Thyroid gland (tissue), 4 donors: ENCODE measurements at regions not wholly inside any gene's neighbourhood (a gene's known extent, or its start where the extent isn't known, plus 50 kb on each side); places are given as distances from the start of the nearest gene placed in this dataset.

Experiments
- DNase-seq, 2 donors: peaks; one replicate each; pipeline ENCODE4 v3.0.0-alpha.2; 2019
- H3K27ac ChIP-seq, 3 donors: fragments of 200-600 bp; sonication (generic); 1 replicate in 2 of 3; 2 replicates in 1 of 3; pipeline ENCODE4 v1.5.1; 2016 to 2019; ENCODE audit warnings: mild to moderate bottlenecking in 1 of 3, moderate library complexity in 1 of 3
- H3K27me3 ChIP-seq: fragments of 200-600 bp; sonication (generic); one replicate; pipeline ENCODE4 v1.5.1; 2019
- H3K36me3 ChIP-seq, 2 donors: fragments of 200-600 bp; sonication (generic); one replicate each; pipeline ENCODE4 v1.5.1; 2016 to 2019
- H3K4me1 ChIP-seq, 2 donors: fragments of 200-600 bp; sonication (generic); one replicate each; pipeline ENCODE4 v1.5.1; 2017 to 2019
- H3K4me3 ChIP-seq, 3 donors: fragments of 200-600 bp; sonication (generic); replicated peaks in 1 of 3; 1 replicate in 2 of 3; 2 replicates in 1 of 3; pipeline ENCODE4 v1.5.1; 2016; ENCODE audit warnings: mild to moderate bottlenecking in 1 of 3
- H3K9me3 ChIP-seq: fragments of 200-600 bp; sonication (generic); one replicate; pipeline ENCODE4 v1.5.1; 2017
- CTCF ChIP-seq, 6 experiments: fragments of 200-600 bp in 3 of 6; fragments of 450-650 bp in 3 of 6; sonication (generic) in 3 of 6; IDR thresholded peaks; one replicate each; pipeline ENCODE4 v1.5.1; 2016 to 2019; ENCODE audit warnings: antibody characterized with exemption in 6 of 6, mild to moderate bottlenecking in 2 of 6, inconsistent platforms in 1 of 6, moderate library complexity in 1 of 6
- POLR2A ChIP-seq, 2 donors: fragments of 450-650 bp; IDR thresholded peaks; one replicate each; pipeline ENCODE4 v1.6.1; 2017; ENCODE audit warnings: antibody characterized with exemption in 2 of 2, mild to moderate bottlenecking in 2 of 2, moderate library complexity in 1 of 2
- WGBS, 2 donors: methylation state at CpG; one replicate each; pipeline ENCODE4 v1.1.5; 2017; 5-methylcytosine and 5-hydroxymethylcytosine counted together
- intact Hi-C: fragments of 100-400 bp; cut with DNase I; formaldehyde crosslinking; loops from one replicate; pipeline ENCODE4 v1.15.1; 2023

DNA sequence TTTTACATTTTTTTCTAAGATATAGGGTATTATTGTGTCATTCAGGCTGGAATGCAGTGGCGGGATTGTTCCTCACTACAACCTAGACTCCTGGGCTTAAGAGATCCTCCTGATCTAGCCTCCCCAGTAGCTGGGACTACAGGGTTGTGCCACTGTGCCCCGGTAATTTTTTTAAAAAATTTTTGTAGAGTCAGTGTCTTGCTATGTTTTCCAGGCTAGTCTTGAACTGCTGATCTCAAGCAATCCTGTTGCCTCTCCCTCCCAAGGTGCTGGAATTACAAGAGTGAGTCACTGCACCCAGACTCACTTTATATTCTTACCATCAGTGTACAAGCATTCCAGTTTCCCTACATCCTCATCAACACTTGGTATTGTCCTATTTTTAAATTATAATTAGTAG is 156.4 kb upstream of the GYPA start:
- no peaks in the 10 kb centered on the region for H3K4me1 ChIP-seq
- no peak overlapping the region for H3K4me3 ChIP-seq
- no peak for DNase-seq
- no peak for TF ChIP-seq CTCF (IDR thresholded peaks at IDR 0.05)
- no peak for TF ChIP-seq POLR2A (IDR thresholded peaks at IDR 0.05)
- no peaks in the 10 kb centered on the region for H3K27me3 ChIP-seq
- WGBS, 2 donors, result 90 to 99% methylated on average over 2 of the region's 2 CpGs
- intact Hi-C loops, result no loop called here
- no peak overlapping the region for H3K27ac ChIP-seq
- H3K36me3 ChIP-seq, result no peaks in the 10 kb centered on the region
- H3K9me3 ChIP-seq, result no peaks in the 10 kb centered on the region

- Histone ChIP-seq H3K4me1 (no peaks in the 10 kb centered on the region), H3K9me3 (no peaks in the 10 kb centered on the region), H3K36me3 (no peaks in the 10 kb centered on the region), H3K4me3 (no peak overlapping the region), H3K27ac (no peak overlapping the region), H3K27me3 (no peaks in the 10 kb centered on the region)
- intact Hi-C loops, result no loop called here
- DNase-seq, result no peak
- TF ChIP-seq CTCF (IDR thresholded peaks at IDR 0.05) (no peak), POLR2A (IDR thresholded peaks at IDR 0.05) (no peak)
- WGBS, 2 donors, result 65 to 66% methylated on average over 3 of the region's 3 CpGs
Observed at GRCh38 chr4:144298519-144298918, 158.0 kb upstream of the GYPA start.

GRCh38 chr4:144300616-144301015 is 160.1 kb upstream of the GYPA start:
- no peak for DNase-seq
- WGBS, 2 donors, result 79 to 87% methylated on average over 2 of the region's 2 CpGs
- intact Hi-C loops, result no loop called here

DNA sequence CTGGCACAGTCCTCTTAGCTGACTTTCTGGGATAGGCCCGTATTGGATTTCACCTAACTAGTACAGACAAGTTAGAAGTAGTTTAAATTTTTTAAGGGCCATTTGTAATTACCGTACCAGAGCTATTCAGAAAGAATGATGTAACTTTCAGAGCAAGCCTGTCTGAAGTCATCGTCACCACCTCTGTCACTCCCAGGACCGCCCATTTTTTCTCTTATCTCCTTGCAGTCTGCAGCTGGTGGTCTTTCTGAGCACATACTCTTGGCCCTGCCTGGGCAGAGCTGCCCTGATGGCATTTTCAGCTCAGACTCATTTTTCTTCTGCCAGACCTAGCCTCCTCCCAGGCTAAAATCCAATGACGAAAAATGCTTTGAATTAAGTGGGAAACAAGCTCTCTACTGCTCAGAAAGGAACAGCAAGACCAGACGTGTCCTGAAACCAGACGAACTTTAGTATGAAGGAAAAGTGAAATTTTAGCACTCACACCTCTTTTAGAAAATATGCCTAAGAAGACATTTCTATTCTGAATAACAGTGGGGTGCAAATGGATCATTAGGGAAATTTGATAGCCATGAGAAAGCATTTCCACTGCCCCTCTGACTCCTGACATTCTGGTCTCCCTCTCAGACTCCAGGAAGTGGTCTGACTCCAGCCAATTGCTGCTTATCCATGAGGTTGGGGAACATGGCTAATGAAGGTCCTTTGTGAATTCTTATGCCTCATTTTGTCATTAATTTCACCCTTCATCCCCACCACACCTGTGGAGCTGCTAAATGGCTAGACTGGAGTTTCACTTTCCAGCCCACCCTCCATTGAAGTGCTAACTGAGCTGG is 162.4 kb upstream of the GYPA start:
- Histone ChIP-seq H3K27ac (no peak overlapping the region), H3K36me3 (no peaks in the 10 kb centered on the region), H3K4me3 (no peak overlapping the region), H3K9me3 (no peaks in the 10 kb centered on the region), H3K27me3 (no peaks in the 10 kb centered on the region), H3K4me1 (no peaks in the 10 kb centered on the region)
- WGBS, 2 donors, result 72 to 74% methylated on average over 7 of the region's 7 CpGs
- TF ChIP-seq CTCF (IDR thresholded peaks at IDR 0.05) (no peak), POLR2A (IDR thresholded peaks at IDR 0.05) (no peak)
- no peak for DNase-seq
- intact Hi-C loops, result no loop called here

More at GRCh38 chr4:144300616-144301015, 160.1 kb upstream of the GYPA start:
- Histone ChIP-seq H3K36me3 (no peaks in the 10 kb centered on the region), H3K4me1 (no peaks in the 10 kb centered on the region), H3K4me3 (no peak overlapping the region), H3K27me3 (no peaks in the 10 kb centered on the region), H3K27ac (no peak overlapping the region), H3K9me3 (no peaks in the 10 kb centered on the region)
- TF ChIP-seq CTCF (IDR thresholded peaks at IDR 0.05), result no peak
- TF ChIP-seq POLR2A (IDR thresholded peaks at IDR 0.05), result no peak

DNA sequence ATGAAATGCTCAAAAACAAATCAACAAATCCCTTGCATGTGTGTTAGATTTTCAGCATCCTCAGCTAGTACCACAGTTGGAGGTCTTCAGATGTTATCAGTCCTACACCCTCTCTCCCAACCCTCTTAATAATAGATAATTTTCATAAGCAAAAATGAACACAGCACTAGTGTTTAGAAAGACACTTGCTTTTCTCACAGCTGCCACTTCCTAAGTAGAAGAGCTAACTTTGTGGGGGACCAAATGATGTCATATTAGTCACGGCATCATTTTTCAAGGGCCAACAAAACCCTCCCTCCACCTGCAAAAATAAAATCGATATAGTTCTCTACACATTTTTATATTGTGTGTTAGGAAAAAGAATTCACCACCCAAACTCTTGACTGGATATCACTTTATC is 163.5 kb upstream of the GYPA start:
- intact Hi-C loops, result no loop called here
- no peak overlapping the region for H3K27ac ChIP-seq
- H3K4me3 ChIP-seq, result no peak overlapping the region
- H3K36me3 ChIP-seq, result no peaks in the 10 kb centered on the region
- no peaks in the 10 kb centered on the region for H3K4me1 ChIP-seq
- no peaks in the 10 kb centered on the region for H3K9me3 ChIP-seq
- 84 to 90% methylated on average over 2 of the region's 2 CpGs for WGBS, 2 donors
- TF ChIP-seq CTCF (IDR thresholded peaks at IDR 0.05) (no peak), POLR2A (IDR thresholded peaks at IDR 0.05) (no peak)
- no peak for DNase-seq
- H3K27me3 ChIP-seq, result no peaks in the 10 kb centered on the region
